PC-3 (cell line): ENCODE measurements at regions not wholly inside any gene's neighbourhood (a gene's known extent, or its start where the extent isn't known, plus 50 kb on each side); places are given as distances from the start of the nearest gene placed in this dataset.

Experiments
- ATAC-seq: fragments of 200-7000 bp; cut with Tn5 transposase; 2 replicates; pipeline ENCODE4 v1.9.1; 2020; ENCODE audit warnings: mild to moderate bottlenecking, moderate library complexity
- BruUV-seq: library from RNA; stranded (reverse); fragments of 400-500 nt; replicated peaks from 2 replicates; lab custom pipeline; 2021; lab: Mats Ljungman, UMichigan
- CTCF ChIA-PET: fragments of 300-600 bp; sonication (Branson Sonifier 250); formaldehyde crosslinking; loops from one replicate; lab custom pipeline; 2022; ENCODE audit warnings: antibody characterized with exemption; lab: Charles Lee
- POLR2A ChIA-PET: fragments of 300-600 bp; sonication (Branson Sonifier 250); formaldehyde crosslinking; loops from one replicate; lab custom pipeline; 2022; ENCODE audit warnings: antibody characterized with exemption; ENCODE audit not compliant: unreplicated experiment; lab: Charles Lee
- DNase-seq: peaks from one replicate; pipeline ENCODE4 v3.0.0-alpha.2; 2015
- H2AFZ ChIP-seq: fragments of 300-600 bp; sonication (generic); 2 replicates; pipeline ENCODE4 v1.6.0; 2016; ENCODE audit warnings: antibody characterized with exemption, low read length
- H3F3A ChIP-seq: fragments of 300-600 bp; sonication (generic); one replicate; pipeline ENCODE4 v1.6.0; 2017; ENCODE audit warnings: antibody characterized with exemption, low read length, control low read depth, mild to moderate bottlenecking; ENCODE audit not compliant: unreplicated experiment
- H3K27ac ChIP-seq: fragments of 300-600 bp; sonication (generic); 2 replicates; pipeline ENCODE4 v1.5.1; 2016; ENCODE audit warnings: mild to moderate bottlenecking, low read length
- H3K27me3 ChIP-seq: fragments of 300-600 bp; sonication (generic); 2 replicates; pipeline ENCODE4 v1.6.1; 2016; ENCODE audit warnings: low read length, mixed read lengths
- H3K36me3 ChIP-seq: fragments of 300-600 bp; sonication (generic); 2 replicates; pipeline ENCODE4 v1.6.1; 2016; ENCODE audit warnings: low read depth, mixed run types, low read length, mixed read lengths
- H3K4me1 ChIP-seq: fragments of 300-600 bp; sonication (generic); 2 replicates; pipeline ENCODE4 v1.5.1; 2016; ENCODE audit warnings: low read length; ENCODE audit not compliant: insufficient read depth
- H3K4me2 ChIP-seq: fragments of 300-600 bp; sonication (generic); 2 replicates; pipeline ENCODE4 v1.6.0; 2016; ENCODE audit warnings: low read length
- H3K4me3 ChIP-seq: fragments of 300-600 bp; sonication (generic); 2 replicates; pipeline ENCODE4 v1.5.1; 2016; ENCODE audit warnings: mild to moderate bottlenecking, low read length, mixed read lengths
- H3K79me2 ChIP-seq: fragments of 300-600 bp; sonication (generic); 2 replicates; pipeline ENCODE4 v1.6.1; 2017; ENCODE audit warnings: low read length, mixed read lengths
- H3K9ac ChIP-seq: fragments of 300-600 bp; sonication (generic); 2 replicates; pipeline ENCODE4 v1.6.0; 2016; ENCODE audit warnings: mild to moderate bottlenecking, low read length
- H3K9me2 ChIP-seq: fragments of 300-600 bp; sonication (generic); replicated peaks from 2 replicates; pipeline ENCODE4 v1.6.1; 2016; ENCODE audit warnings: mixed run types, low read length, mixed read lengths
- H3K9me3 ChIP-seq: fragments of 300-600 bp; sonication (generic); 2 replicates; pipeline ENCODE4 v1.6.1; 2016; ENCODE audit warnings: low read length, mixed read lengths
- H4K20me1 ChIP-seq: fragments of 300-600 bp; sonication (generic); 2 replicates; pipeline ENCODE4 v1.6.1; 2016; ENCODE audit warnings: low read length, mixed read lengths
- CTCF ChIP-seq: fragments of 300-600 bp; sonication (generic); conservative IDR thresholded peaks from 2 replicates; pipeline ENCODE4 v1.5.1; 2017; ENCODE audit warnings: antibody characterized with exemption, low read depth, mild to moderate bottlenecking, low read length
- EZH2 ChIP-seq: fragments of 300-600 bp; sonication (generic); IDR thresholded peaks from one replicate; pipeline ENCODE4 v1.6.1; 2017; ENCODE audit warnings: antibody characterized with exemption, mild to moderate bottlenecking, low read length; ENCODE audit not compliant: unreplicated experiment
- EZH2phosphoT487 ChIP-seq: fragments of 300-600 bp; sonication (generic); IDR thresholded peaks from 2 replicates; pipeline ENCODE4 v1.6.1; 2018; ENCODE audit warnings: mild to moderate bottlenecking, antibody characterized with exemption, low read length, borderline replicate concordance
- intact Hi-C: fragments of 100-400 bp; cut with micrococcal nuclease; formaldehyde crosslinking; loops from 2 replicates; pipeline ENCODE4 v1.9.0; 2023

DNA sequence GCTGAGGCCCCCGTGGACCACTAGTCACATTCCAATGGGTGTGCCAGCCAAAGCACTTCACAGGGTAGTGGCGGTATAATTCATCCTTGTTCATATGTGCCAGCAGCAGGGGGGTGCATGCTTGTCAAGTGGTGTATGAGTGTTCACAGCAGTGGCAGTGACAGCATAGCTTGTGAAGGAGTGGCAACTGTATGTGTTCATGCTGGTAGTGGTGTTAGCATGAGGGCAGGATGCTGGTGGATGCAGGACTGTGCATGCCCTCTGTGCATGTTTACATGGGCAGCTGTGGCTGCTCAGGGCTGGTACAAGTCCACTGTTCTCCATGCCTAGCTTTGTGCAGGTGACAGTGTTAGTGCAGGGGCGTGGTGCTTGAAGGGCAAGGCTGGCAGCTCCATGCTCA lies 253.4 kb upstream of the DMAC1 start:
- intact Hi-C loops: no loop called here
- no peaks in the 10 kb centered on the region for H3K27me3 ChIP-seq
- H3K9me3 ChIP-seq: 0 out of 2 replicates have a peak, but pooled peaks cover 4% of the 10 kb centered on the region
- no peak overlapping the region for H2AFZ ChIP-seq
- no peak for TF ChIP-seq CTCF
- TF ChIP-seq EZH2phosphoT487: no peak
- no peak for TF ChIP-seq EZH2
- no peaks in the 10 kb centered on the region for H4K20me1 ChIP-seq
- H3K4me1 ChIP-seq: no peaks in the 10 kb centered on the region
- ATAC-seq (no peak), DNase-seq (no peak)
- no peaks in the 10 kb centered on the region for H3K79me2 ChIP-seq
- no TSS peak for BruUV-seq
- no peak overlapping the region for H3K4me3 ChIP-seq
- H3K36me3 ChIP-seq: no peaks in the 10 kb centered on the region
- H3K27ac ChIP-seq: no peak overlapping the region
- no peak overlapping the region for H3K4me2 ChIP-seq
- H3F3A ChIP-seq: no peaks in the 10 kb centered on the region
- H3K9me2 ChIP-seq: no peaks in the 10 kb centered on the region
- no peak overlapping the region for H3K9ac ChIP-seq
- POLR2A ChIA-PET: no interaction called here
- CTCF ChIA-PET: no interaction called here

- Histone ChIP-seq H3K9me3 (no peaks in the 10 kb centered on the region), H3K4me2 (no peak overlapping the region), H3K27ac (no peak overlapping the region), H3K4me1 (no peaks in the 10 kb centered on the region), H2AFZ (no peak overlapping the region), H3K27me3 (no peaks in the 10 kb centered on the region), H3K9me2 (no peaks in the 10 kb centered on the region), H3K36me3 (no peaks in the 10 kb centered on the region), H4K20me1 (no peaks in the 10 kb centered on the region), H3K9ac (no peak overlapping the region), H3K79me2 (no peaks in the 10 kb centered on the region), H3K4me3 (no peak overlapping the region), H3F3A (no peaks in the 10 kb centered on the region)
- intact Hi-C loops: no loop called here
- BruUV-seq: no TSS peak
- ChIA-PET POLR2A (no interaction called here), CTCF (no interaction called here)
- TF ChIP-seq EZH2 (no peak), EZH2phosphoT487 (no peak), CTCF (no peak)
- ATAC-seq (no peak), DNase-seq (no peak)
Observed at GRCh38 chr9:8037745-8038144, 238.2 kb upstream of the DMAC1 start.

DNA sequence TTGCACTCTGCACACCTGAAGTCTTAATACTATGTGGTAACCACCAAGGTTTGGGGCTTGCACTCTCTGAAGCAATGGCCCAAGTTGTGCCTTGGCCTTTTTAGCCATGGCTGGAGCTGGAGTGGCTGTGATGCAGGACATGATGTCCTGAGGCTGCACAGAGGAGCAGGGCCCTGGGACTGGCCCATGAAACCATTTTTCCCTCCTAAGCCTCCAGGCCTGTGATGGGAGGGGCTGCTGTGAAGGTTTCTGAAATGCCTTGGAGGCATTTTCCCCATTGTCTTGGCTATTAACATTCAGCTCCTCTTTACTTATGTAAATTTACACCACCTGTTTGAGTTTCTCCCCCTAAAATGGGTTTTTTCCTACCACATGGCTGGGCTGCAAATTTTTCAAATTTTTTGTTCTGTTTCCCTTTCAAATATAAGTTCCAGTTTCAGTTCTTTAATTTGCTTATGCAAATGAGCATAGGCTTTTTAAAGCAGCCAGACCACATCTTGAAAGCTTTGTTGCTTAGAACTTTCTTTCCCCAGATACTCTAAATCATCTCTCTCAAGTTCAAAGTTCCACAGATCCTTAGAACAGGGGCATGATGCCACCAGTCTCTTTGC lies 237.4 kb upstream of the DMAC1 start:
- intact Hi-C loops: no loop called here
- H2AFZ ChIP-seq: no peak overlapping the region
- no peaks in the 10 kb centered on the region for H3K9me2 ChIP-seq
- H3K9me3 ChIP-seq: no peaks in the 10 kb centered on the region
- H3K4me1 ChIP-seq: no peaks in the 10 kb centered on the region
- no peaks in the 10 kb centered on the region for H3K36me3 ChIP-seq
- H3K79me2 ChIP-seq: no peaks in the 10 kb centered on the region
- no peak overlapping the region for H3K4me2 ChIP-seq
- ATAC-seq (no peak), DNase-seq (no peak)
- H3K9ac ChIP-seq: no peak overlapping the region
- ChIA-PET POLR2A (no interaction called here), CTCF (no interaction called here)
- H4K20me1 ChIP-seq: no peaks in the 10 kb centered on the region
- H3K27me3 ChIP-seq: no peaks in the 10 kb centered on the region
- no peaks in the 10 kb centered on the region for H3F3A ChIP-seq
- no peak overlapping the region for H3K27ac ChIP-seq
- H3K4me3 ChIP-seq: no peak overlapping the region
- TF ChIP-seq EZH2 (no peak), EZH2phosphoT487 (no peak), CTCF (no peak)
- BruUV-seq: no TSS peak
